ENCODE measurements at regions not wholly inside any gene's neighbourhood (a gene's known extent, or its start where the extent isn't known, plus 50 kb on each side); places are given as distances from the start of the nearest gene placed in this dataset.

DNA sequence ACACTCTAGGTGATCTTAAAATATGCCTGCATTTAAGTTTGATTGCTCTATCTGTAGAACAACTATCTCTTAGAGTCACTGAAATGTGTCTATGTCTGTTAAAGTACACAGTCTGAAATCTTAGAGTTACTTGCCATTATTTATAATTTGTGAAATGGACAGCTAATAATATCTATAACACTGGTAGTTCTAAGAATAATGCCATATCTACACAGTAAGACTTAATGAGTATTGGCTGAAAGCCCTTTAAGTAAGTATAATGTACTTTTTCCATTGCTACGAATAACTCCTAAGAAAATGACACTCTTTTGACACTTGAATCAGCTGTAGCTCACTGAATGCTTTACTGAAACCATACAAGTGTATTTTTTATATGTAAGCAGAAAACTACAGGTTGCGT is 567.4 kb upstream of the PCDH15 start:
- H3K4me1 ChIP-seq (ENCODE audit: insufficient read depth, low read length), result no peaks in the 10 kb centered on the region
- no peaks in the 10 kb centered on the region for H3K36me3 ChIP-seq (ENCODE audit: low read depth, low read length)
- no peaks in the 10 kb centered on the region for H4K20me1 ChIP-seq (ENCODE audit: low read length)
- intact Hi-C loops (cut with micrococcal nuclease), result no loop called here
- no peaks in the 10 kb centered on the region for H3K79me2 ChIP-seq (ENCODE audit: low read length)
- no peak overlapping the region for H2AFZ ChIP-seq (ENCODE audit: low read length)
- H3K27ac ChIP-seq (ENCODE audit: low read length), result no peak overlapping the region
- no peak overlapping the region for H3K9ac ChIP-seq (ENCODE audit: low read length)
- ATAC-seq, result no peak
- H3K27me3 ChIP-seq (ENCODE audit: low read length), result no peaks in the 10 kb centered on the region
- H3K4me3 ChIP-seq (ENCODE audit: low read length), result no peak overlapping the region
- CTCF ChIA-PET, result no interaction called here
- POLR2A ChIA-PET (ENCODE audit: unreplicated experiment), result no interaction called here
- H3K9me2 ChIP-seq (replicated peaks; ENCODE audit: low read length), result no peaks in the 10 kb centered on the region
- DNase-seq, result no peak
- no TSS peak for BruUV-seq (replicated peaks)
- no peak overlapping the region for H3K4me2 ChIP-seq (ENCODE audit: low read length)
- H3K9me3 ChIP-seq (ENCODE audit: low read length), result no peaks in the 10 kb centered on the region
- TF ChIP-seq EZH2 (IDR thresholded peaks at IDR 0.05; ENCODE audit: low read length, unreplicated experiment), result no peak
- no peak for TF ChIP-seq EZH2phosphoT487 (IDR thresholded peaks at IDR 0.05; ENCODE audit: borderline replicate concordance, low read length)
- TF ChIP-seq, protein P1, sequence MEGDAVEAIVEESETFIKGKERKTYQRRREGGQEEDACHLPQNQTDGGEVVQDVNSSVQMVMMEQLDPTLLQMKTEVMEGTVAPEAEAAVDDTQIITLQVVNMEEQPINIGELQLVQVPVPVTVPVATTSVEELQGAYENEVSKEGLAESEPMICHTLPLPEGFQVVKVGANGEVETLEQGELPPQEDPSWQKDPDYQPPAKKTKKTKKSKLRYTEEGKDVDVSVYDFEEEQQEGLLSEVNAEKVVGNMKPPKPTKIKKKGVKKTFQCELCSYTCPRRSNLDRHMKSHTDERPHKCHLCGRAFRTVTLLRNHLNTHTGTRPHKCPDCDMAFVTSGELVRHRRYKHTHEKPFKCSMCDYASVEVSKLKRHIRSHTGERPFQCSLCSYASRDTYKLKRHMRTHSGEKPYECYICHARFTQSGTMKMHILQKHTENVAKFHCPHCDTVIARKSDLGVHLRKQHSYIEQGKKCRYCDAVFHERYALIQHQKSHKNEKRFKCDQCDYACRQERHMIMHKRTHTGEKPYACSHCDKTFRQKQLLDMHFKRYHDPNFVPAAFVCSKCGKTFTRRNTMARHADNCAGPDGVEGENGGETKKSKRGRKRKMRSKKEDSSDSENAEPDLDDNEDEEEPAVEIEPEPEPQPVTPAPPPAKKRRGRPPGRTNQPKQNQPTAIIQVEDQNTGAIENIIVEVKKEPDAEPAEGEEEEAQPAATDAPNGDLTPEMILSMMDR (conservative IDR thresholded peaks at IDR 0.05; ENCODE audit: low read depth, low read length), result no peak
- H3F3A ChIP-seq (ENCODE audit: low read length, unreplicated experiment), result no peaks in the 10 kb centered on the region

DNA sequence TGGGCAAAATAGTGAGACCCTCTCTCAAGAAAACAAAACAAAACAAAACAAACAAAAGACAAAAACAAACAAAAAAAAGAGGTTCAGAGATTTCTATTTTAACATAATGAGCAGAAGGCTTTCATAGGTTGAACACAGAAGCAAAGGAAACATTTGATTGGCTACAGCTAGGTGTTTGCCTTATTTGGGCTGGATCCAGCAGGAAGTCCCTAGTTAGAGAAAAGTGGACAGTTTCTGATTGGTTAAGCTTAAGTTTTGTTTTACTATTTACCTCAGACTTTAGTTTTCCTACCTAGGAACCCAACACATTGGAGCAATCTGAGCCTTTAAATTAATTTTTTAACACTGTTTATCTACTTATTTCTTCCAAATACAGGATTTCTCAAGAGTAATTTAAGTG is 566.5 kb upstream of the PCDH15 start:
- ChIA-PET CTCF (no interaction called here), POLR2A (ENCODE audit: unreplicated experiment) (no interaction called here)
- intact Hi-C loops (cut with micrococcal nuclease), result no loop called here
- Histone ChIP-seq H3K79me2 (ENCODE audit: low read length) (no peaks in the 10 kb centered on the region), H3K4me2 (ENCODE audit: low read length) (no peak overlapping the region), H3K9ac (ENCODE audit: low read length) (no peak overlapping the region), H3K4me1 (ENCODE audit: insufficient read depth, low read length) (no peaks in the 10 kb centered on the region), H2AFZ (ENCODE audit: low read length) (no peak overlapping the region), H3K27me3 (ENCODE audit: low read length) (no peaks in the 10 kb centered on the region), H3K36me3 (ENCODE audit: low read depth, low read length) (no peaks in the 10 kb centered on the region), H3K27ac (ENCODE audit: low read length) (no peak overlapping the region), H3F3A (ENCODE audit: low read length, unreplicated experiment) (no peaks in the 10 kb centered on the region), H4K20me1 (ENCODE audit: low read length) (no peaks in the 10 kb centered on the region), H3K9me2 (replicated peaks; ENCODE audit: low read length) (no peaks in the 10 kb centered on the region), H3K4me3 (ENCODE audit: low read length) (no peak overlapping the region), H3K9me3 (ENCODE audit: low read length) (no peaks in the 10 kb centered on the region)
- TF ChIP-seq EZH2 (IDR thresholded peaks at IDR 0.05; ENCODE audit: low read length, unreplicated experiment) (no peak), EZH2phosphoT487 (IDR thresholded peaks at IDR 0.05; ENCODE audit: borderline replicate concordance, low read length) (no peak)
- TF ChIP-seq, protein P1 (conservative IDR thresholded peaks at IDR 0.05; ENCODE audit: low read depth, low read length), result no peak
- no peak for DNase-seq
- no TSS peak for BruUV-seq (replicated peaks)
- no peak for ATAC-seq

DNA sequence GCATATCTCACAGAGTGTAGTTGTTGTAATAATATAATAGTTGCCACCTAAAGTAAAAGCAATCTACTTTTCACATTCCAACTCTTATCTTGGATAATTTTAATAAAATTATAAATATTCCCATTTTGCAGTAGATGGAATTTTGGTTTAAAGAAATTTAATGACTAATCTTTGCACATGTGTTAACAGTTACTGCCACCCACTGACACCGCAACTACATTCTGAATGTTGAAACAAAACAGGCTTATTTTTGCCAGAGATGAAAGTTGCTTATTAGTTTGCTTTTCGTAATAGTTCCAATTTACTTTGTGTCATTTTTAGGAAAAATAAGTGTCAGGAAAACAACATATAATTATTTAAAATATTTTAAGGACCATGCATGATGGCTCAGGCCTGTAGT is 557.5 kb upstream of the PCDH15 start:
- TF ChIP-seq EZH2phosphoT487 (IDR thresholded peaks at IDR 0.05; ENCODE audit: borderline replicate concordance, low read length), result no peak
- TF ChIP-seq EZH2 (IDR thresholded peaks at IDR 0.05; ENCODE audit: low read length, unreplicated experiment), result no peak
- TF ChIP-seq, protein P1 (conservative IDR thresholded peaks at IDR 0.05; ENCODE audit: low read depth, low read length), result no peak
- Histone ChIP-seq H3K79me2 (ENCODE audit: low read length) (no peaks in the 10 kb centered on the region), H3K4me2 (ENCODE audit: low read length) (no peak overlapping the region), H3K4me3 (ENCODE audit: low read length) (no peak overlapping the region), H3K9ac (ENCODE audit: low read length) (no peak overlapping the region), H3K9me3 (ENCODE audit: low read length) (no peaks in the 10 kb centered on the region), H3K27me3 (ENCODE audit: low read length) (no peaks in the 10 kb centered on the region), H3F3A (ENCODE audit: low read length, unreplicated experiment) (no peaks in the 10 kb centered on the region), H3K27ac (ENCODE audit: low read length) (no peak overlapping the region), H3K36me3 (ENCODE audit: low read depth, low read length) (no peaks in the 10 kb centered on the region), H2AFZ (ENCODE audit: low read length) (no peak overlapping the region), H3K9me2 (replicated peaks; ENCODE audit: low read length) (no peaks in the 10 kb centered on the region), H3K4me1 (ENCODE audit: insufficient read depth, low read length) (no peaks in the 10 kb centered on the region), H4K20me1 (ENCODE audit: low read length) (no peaks in the 10 kb centered on the region)
- POLR2A ChIA-PET (ENCODE audit: unreplicated experiment), result no interaction called here
- ATAC-seq, result no peak
- intact Hi-C loops (cut with micrococcal nuclease), result no loop called here
- CTCF ChIA-PET, result no interaction called here
- DNase-seq, result no peak
- BruUV-seq (replicated peaks), result no TSS peak
